ENCODE measurements at regions not wholly inside any gene's neighbourhood (a gene's known extent, or its start where the extent isn't known, plus 50 kb on each side); places are given as distances from the start of the nearest gene placed in this dataset.
"Not testable (repeated sequence)": the region's sequence is repeated elsewhere in the genome, so short reads cannot be mapped to it uniquely, and the experiment has no call there.

DNA sequence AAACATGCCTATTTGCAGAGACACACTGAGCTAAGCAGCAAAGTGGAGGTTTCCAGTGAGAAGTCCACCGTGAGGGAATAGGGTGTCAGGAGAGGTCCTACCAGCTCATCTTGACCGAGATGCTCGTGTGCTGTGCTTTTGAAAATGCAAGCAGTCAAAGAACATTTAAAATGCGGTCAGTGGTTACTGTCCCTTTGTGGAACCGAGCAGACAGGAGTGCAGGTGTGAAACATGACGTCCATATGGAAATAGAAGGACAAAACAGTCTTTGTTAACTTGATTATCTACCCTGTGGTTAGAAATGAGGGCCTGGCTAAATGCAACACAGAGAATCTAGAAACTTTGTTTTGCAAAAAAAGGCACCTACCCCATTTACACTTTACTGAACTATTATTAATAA is 473.3 kb downstream of the SPATA31A6 start:
- DNase-seq = not testable (repeated sequence)

DNA sequence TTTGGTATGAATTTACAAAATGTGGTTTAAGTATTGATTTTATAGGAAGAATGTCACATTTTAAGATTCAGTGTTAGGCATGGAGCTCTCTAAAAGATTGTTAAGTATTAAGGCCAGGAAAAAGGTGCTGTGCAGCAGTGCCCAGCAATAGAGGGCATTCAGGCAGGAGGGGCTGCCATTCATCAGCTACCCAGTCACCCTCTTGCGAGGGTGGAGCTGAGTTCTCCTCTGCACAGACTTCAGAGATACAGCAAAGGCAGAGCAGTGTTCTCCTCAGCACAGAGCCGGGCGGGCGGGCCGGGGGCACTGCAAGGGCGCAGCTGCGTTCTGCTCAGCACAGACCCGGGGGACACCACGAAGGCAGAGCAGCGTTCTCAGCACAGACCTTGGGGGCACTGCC is 474.0 kb downstream of the SPATA31A6 start:
- DNase-seq = not testable (repeated sequence)

DNA sequence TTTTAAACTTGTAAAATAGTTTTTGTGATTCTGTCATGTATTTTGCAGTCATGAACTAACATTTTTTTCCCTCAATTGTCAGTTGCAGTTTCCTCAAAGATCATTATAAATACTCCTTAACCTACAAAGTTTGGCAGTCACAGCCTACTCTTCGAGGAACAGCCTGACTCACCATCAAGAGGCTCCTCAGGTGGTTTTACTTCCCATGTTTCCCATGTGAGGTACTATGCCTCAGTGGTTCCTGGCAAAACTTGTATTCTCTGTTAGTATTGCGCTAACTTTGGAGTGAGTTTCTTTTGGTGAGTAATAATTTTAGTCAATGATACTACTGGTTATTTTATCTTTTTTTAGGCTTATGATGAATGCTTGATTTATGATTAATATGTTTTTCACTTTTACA is 513.7 kb downstream of the SPATA31A6 start:
- not testable (repeated sequence) for DNase-seq

DNA sequence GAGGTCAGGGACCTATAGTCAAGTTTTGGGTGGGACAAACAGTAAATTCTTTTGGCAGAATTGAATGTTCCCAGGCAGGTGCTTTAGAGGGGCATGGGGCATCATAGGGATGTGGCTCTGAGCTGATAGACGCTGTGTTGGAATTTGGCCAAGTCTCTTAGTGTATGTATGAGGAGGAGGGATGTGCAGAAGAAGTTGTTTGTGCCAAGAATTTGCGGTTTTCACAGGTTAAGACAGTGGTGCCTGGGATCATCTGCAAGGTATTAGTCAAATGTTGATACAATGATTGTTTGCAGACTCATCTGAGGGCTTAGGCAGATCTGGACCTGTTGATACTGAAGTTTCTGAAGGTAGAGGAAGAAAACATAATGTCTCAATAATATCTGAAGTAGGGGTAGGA is 519.4 kb downstream of the SPATA31A6 start:
- DNase-seq = not testable (repeated sequence)

DNA sequence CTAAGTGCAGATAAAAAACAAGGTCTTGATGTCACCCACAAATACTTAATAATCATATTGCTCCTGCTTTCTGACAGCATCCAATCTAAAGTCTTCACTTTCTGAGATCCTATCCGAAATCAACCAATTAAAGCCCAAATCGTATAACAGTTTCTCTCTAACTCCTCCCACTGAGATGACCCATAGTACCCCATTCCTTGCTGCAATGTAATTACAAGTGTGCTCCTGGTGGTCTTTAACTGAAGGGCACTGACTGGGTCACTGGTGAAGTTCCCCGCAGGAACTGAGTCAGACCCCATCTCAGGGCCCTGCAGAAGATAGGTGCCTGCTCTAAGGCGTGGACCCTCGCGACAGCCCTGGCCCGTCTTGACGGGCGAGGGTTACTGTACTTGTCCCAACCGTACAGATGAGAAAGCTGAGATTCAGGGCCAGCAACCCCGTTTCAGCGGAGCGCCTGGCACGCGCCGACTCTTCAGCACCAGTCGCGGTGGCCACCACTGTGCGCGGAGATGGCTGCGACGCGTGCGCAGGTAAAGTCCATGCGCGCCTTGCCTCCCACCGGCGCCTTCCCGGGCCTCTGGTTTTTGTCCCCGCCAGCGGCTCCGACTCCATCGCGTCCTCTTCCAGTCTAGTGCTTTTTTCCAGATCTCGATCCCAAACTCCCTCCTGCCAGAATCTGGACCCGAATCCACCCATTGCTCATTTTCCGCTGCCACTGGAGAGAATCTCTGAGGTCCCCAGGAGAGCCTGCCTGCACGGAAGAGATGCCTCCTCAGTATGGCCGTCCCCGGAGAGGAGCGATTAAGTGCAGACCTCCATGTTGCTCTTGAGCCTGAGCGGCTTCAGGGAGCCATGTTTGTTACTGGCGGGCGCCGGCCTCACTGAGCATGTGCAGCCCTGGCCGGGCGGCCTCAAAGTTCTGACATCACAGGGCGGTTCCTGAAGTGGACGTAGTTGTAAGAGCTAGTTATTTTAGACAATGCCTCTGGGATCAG is 541.7 kb downstream of the SPATA31A6 start:
- not testable (repeated sequence) for DNase-seq

DNA sequence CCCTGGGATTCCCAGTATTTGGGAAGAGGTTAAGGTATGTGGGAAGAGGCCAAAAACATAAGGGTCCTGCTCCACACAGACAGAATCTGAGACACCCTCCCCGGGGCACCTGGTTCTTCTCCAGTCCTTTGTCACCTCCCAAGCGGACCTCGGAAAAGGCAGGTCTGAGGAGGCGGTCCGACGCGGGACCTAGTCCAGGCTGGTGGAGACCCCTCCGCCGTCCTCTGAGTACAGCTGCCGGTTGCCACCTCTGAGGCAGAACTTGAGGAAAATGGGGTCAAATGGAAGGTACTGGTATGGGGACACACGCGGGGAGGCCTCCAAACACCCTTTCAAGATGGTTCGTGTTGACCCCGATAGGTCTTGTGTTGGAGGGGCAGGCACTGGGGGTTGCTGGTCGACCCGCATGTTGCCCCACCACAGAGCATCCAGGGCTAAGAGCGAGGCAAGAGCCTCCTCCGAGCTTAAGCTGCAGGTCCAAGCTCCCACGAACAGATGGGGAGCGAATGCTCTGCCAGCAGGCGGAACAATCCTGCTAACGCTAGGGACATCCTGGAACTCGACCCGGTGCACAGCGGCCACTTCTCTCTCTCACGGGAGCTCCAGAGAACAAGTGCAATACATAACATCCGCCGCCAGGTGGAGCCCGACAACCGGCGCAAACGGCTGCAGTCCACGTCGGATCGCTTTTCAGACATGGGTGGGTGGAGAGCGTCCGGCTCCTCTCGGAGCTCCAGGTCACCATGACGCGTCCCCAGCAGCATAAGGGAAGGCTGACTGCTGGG is 559.8 kb downstream of the SPATA31A6 start:
- peak; percentile 48 for DNase-seq

DNA sequence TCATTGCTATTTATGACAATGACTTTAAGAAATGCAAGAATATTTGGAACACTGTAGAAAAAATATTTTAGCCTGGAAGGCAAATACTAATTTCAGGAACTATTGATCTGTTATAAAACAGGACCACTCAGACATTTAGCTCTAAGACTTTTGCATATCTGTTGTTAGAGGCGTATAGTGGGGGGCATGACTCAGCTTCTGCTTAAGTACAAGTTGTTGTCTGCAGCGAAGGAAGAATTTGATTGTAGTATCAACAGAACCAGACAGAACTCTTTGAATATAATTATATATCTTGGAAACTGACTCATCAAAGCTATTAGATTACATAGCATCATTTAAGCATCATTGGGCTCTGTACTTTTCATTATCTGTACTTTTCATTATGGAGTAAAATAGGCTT is 573.8 kb downstream of the SPATA31A6 start:
- not testable (repeated sequence) for DNase-seq

DNA sequence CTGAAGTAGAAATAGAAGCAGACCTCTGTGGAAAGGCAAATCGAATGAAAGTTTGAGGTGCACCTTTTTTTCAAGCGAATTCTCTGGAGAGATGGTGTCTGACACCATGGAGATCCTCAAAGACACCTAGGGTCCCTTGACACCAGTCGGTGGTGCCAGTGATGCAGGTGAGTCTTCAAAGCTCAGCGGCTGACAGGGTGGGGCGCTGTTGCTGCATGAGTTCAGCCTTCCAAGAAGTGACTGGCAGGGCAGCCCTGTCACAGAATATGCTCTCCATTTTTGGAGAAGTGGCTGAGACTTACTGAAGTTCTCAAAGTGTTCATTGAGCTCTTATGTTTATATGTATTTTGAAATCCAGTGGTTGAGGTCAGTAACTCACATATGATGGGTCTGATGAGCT is 575.9 kb downstream of the SPATA31A6 start:
- DNase-seq = not testable (repeated sequence)

DNA sequence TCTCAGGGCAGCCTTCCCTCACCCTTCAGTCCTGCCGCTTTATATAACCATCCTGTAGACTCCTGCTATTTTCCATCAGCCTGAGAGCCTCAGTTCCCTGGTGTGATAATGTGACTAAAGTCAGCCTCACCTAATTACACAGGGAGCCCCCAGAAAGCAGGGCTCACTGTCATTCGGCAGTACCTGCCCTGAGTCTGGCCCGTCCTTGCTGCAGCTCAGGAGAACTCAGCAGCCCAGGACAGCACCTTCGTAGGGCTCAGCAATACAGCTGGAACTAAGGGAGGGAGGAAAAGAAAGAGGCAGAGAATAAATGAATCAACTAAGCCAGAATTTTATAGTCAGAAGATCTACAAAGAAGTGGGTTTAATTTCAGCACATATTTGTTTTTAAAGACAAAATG is 598.7 kb downstream of the SPATA31A6 start:
- not testable (repeated sequence) for DNase-seq

DNA sequence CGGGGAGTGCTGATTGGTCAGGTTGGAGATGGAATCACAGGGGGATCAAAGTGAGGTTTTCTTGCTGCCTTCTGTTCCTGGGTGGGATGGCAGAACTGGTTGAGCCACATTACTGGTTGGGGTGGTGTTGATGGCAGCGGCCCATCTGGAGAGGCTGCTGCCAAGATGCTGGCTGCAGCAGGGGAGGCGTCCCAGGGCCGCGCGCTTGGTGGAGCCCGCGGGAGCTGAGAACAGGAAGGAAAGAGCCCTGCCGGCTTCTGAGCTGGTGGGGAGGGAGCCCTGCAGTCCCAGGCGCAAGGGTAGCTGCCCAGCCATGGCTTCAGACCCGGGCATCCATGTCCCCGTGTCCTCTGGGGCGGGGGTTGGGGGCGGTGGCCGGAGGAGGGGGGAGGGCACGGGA is 609.3 kb downstream of the SPATA31A6 start:
- DNase-seq = not testable (repeated sequence)

DNA sequence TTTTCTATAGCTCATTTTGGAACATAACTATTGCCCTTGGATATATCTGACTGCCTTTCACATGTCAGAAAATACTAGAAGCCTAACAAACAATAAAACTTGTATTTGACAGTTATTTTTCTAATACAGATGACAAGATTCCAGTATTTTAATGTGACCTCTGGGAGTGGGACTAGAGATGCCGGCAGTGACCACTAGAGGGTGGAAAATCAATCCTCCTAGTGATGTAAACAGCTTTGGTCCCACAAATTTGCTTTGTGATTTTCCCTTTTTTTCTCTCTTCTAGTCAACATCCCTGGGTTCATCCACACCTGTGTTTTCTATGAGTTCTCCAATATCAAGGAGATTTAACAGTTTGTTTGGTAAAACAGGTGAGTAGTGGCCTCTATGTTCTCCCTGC is 615.1 kb downstream of the SPATA31A6 start:
- not testable (repeated sequence) for DNase-seq

DNA sequence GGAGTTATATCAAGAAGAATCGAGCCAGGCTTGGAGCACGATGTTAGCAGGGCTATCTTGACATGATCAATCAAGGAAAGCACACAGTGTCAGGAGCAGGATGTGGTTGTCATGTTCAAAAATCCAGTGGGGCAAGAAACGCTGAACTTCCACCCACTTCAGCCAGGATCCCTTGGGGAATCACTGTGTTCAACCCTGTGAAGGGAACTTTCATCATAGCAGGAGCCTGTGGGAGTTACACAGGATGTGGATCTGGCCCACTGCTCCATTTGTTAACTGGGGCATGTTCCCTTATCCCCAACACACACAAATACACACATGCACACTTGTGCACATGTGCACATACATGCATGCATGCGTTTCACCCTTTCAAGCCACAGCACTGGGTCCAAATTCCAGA is 619.3 kb downstream of the SPATA31A6 start:
- not testable (repeated sequence) for DNase-seq

DNA sequence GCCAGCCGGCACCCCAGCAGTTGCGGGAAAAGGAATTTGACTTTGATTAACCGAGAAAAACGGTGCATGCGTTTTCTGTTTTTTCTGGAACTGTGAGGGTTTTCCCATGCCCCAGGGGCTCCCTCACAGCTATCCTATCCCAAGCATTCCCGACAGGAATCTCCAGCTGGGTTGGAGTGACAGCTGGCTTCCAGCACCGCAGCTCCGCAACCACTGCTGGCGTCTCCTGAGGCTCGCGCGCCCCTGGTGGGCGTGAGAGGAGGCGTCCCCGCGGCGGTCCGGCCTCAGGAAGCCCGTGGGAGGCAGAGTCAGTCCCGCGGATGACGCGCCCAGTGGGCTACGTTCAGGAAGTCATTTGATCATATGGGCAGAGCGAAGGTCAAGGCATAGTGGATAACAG is 623.2 kb downstream of the SPATA31A6 start:
- DNase-seq = not testable (repeated sequence)

DNA sequence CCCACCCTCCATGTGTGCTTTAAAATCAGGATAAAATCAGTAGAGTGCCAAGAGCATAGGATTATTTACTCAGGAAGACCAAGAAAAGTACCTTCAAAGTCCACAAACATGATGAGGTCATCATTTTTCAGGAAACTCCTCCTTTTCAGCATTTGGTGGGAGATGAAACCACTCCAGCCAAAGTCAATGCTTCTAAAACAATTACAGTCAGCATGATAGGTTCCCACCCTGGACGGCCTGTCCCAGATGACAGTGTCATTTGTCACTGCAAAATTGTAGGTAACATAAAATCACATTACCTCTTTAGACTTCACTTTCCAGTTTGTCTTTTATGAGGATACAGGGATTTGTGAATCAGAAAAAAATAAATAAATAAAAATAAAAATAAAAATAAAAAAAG is 638.0 kb downstream of the SPATA31A6 start:
- DNase-seq = not testable (repeated sequence)

DNA sequence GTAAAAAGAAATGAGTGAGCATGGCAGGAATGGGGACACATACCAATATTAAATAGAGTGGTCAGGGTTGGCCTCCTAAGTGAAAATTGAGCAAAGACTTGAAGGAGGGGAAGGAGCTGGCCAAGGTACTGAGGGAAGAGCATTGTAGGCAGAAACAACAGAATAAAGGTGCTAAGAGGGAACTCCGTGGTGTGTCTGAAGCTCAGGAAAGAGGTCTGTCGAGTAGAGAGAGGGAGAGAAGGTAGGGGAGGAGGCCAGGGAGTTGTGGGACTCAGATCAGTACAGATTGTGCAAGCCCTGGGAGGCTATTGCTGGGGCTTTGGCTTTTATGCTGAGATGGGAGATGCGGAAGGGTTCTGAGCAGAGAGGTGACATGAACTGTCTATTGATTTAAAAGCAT is 664.7 kb downstream of the SPATA31A6 start:
- DNase-seq = not testable (repeated sequence)

DNA sequence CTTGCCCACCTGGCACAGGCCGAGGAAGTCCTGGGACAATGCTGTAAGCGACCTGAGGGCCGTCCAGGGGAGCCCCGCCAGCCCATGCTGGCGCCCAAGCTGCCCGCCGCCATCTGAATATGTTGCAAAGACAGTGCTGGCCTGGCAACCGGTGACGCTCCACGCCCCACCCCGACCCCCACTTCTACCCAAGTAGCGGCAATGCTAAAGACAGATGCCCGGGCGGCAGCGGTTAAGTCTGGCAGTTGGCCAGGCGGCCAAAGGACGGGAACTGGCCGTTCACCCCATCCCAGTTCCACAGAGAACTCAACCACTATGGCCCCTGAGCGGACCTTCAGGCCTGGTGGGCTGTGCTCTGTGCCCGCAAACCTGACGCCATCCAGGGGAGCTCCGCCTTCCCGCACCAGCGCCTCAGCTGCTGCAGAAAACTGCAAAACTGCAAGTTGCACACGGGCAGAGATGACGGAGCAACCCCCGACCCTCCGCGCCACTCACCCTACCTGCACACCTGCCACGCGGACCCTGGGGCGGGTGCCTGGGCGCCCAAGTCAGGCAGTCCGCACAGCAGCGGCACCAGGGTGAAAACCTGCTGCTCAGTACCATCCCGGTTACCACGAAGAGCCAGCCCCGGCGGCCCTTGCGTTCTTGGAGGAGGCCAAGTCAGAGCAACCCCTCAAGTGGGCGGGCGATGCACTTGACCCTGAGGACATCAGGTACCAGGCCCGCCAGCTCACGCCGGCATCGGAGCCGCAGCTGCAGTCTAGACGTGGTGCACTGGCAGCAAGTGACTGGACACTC is 667.6 kb downstream of the SPATA31A6 start:
- not testable (repeated sequence) for DNase-seq

DNA sequence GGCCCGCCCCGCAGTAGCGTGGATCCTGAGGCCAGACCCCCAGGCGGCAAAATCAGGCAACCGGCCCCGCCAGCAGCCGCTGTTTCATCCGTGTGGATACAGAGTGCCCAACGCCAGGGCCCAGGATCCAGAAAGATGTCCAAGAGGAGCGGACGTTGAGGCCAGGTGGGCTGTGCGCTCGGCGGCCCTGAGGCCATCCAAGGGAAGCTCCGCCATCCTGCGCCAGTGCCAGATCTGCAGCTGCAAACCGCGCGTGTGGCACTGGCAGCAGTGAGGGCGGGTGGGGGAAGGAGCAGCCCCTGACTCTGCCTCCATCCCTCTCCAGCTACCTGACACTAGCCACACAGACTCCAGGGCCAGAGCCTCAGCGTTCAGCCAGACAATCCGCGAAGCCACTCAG is 668.2 kb downstream of the SPATA31A6 start:
- not testable (repeated sequence) for DNase-seq

DNA sequence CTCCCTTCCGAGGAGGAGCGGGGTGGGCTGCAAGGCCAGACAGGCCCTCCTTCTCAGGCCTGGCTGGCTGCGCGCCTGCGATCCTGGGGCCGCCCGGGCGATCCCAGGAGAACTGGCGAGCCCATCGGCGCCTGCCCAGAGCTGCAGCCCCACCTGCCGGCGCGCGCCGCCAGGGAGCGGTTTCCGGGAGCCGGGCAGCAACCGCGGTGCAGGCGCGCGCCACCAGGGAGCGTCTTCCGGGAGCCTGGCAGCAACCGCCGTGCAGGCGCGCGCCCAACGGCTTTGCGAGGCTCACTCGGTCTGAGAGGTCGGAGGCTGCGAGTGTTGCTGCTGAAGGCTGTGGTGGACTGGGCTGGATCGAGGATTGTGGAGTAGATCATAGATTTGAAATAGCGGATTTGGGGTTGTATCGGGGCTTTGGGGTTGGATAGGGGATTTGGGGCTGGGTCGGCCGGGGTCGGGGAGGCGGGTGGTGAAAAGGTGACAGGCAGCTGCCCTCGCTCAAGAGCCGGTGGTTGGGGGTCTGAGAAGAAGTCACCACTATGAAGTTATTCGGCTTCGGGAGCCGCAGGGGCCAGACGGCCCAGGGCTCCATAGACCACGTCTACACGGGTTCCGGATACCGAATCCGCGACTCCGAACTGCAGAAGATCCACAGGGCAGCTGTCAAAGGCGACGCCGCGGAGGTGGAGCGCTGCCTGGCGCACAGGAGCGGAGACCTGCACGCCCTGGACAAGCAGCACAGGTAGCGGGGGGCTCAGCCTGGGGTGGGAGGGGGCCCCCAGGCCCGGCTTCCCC is 668.9 kb downstream of the SPATA31A6 start:
- DNase-seq = not testable (repeated sequence)

DNA sequence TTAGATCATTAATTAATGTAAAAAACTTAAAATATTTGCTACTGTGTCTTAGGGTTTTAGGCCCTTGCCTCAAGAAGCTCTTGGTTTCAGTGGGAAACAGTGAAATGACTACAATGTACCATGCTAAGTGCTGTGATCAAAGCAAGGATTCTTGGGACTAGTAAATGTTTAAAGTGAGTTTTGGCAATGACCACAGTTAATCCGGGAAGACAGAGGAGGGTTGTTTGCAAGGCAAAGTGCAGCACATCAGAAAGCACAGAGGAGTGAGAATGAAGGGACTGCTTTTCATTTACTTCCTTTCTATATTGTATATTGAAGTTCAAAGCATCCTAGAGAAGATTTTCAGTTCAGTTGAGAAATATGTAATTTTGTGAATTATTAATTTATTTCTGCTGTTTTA is 676.7 kb downstream of the SPATA31A6 start:
- DNase-seq = not testable (repeated sequence)

DNA sequence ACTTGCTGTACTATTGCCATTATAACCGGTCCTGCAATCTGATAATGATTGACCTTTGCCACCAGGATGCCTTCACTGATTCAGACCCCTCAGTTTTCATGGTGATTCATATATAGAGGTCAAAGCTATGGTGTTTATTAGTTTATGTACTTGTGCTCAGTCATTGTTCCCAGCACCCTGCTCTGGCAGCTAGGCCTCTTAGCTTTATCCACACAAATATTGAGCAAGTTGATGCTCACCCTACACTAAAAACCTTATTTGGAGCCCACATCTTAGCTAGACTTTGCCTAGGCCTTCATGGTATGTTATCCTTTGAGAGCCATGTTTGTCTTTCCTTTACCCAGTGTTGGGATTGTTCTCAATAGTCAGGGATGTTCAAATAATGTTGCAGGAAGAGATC is 679.0 kb downstream of the SPATA31A6 start:
- DNase-seq = not testable (repeated sequence)
